ENCODE measurements at regions not wholly inside any gene's neighbourhood (a gene's known extent, or its start where the extent isn't known, plus 50 kb on each side); places are given as distances from the start of the nearest gene placed in this dataset.

DNA sequence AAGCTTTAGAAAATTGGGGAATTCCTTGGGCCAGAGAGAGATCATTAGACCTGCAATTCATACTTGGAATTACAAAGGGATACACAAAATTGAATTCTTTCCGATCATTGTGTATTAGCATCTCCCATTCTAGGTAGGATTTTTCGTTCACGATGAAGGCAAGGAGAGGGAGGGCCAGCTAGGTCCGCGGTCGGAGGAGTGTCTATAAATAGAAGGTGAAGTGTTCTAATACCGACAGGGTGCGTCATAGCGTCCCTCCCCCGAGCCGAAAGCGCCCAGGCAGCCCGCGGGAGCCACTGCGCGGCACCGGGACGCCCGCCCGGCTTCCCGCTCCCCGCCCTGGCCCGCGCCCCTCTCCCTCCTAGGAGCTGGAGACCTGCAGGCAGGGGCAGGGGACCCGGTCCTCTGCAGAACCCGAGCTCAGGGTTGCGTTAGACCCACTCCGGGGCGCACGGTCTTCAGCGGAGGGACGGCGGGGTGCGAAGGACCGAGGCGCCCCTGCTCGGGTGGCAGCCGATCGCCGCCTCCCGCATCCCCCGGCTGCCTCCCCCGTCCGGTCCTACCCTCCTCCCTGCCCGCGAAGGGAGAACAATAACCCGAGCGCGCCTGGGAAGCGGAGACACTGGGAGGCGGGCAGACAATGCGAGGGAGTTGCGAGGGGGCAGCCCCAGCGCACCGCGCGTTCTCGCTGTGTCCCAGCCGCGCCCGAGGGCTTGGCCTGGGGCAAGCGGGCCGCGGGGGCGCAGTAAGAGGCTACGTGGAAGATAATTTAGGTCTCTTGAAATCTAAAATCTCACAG, 114.2 kb upstream of the SERTAD2 start:
- H3K36me3 ChIP-seq, result no peaks in the 10 kb centered on the region
- H3K4me1 ChIP-seq, result peaks cover 16% of the 10 kb centered on the region
- no peak for TF ChIP-seq CTCF (IDR thresholded peaks at IDR 0.05)
- peak overlapping the region; percentile 99 for H3K27ac ChIP-seq
- H3K9me3 ChIP-seq, result no peaks in the 10 kb centered on the region
- no peaks in the 10 kb centered on the region for H3K27me3 ChIP-seq
- intact Hi-C loops (cut with DNase I), result no loop called here
- ATAC-seq, result peak; percentile 97
- peak; percentile 93 for DNase-seq
- peak overlapping the region; percentile 84 for H3K4me3 ChIP-seq

DNA sequence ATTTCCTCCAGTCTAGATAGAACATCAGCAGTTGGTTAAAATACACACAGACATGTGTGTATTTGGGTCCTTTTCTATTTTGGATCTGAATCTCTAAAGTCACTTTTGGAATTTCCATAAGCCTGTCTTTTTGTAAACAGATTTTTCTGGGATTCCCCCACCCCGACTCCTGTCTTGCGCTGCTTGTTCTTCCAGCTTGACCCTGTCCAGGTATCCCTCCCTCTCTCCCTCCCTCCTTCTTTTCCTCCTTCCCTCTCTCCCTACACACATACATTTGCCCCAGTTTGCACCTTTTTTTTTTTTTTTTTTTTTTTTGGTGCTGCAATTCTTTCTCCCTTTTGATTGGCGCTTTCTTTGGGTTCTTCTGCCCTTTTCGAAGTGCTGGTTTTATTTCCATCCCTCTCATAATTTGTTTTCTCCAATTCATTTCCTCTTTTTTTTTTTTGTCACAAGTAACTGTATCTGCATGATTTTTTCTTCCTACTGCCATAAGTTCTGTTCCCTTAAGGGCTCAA, 114.8 kb upstream of the SERTAD2 start:
- ATAC-seq (no peak), DNase-seq (no peak)
- peaks cover 16% of the 10 kb centered on the region for H3K4me1 ChIP-seq
- peak overlapping the region; percentile 99 for H3K27ac ChIP-seq
- intact Hi-C loops (cut with DNase I), result no loop called here
- no peaks in the 10 kb centered on the region for H3K36me3 ChIP-seq
- no peak for TF ChIP-seq CTCF (IDR thresholded peaks at IDR 0.05)
- H3K27me3 ChIP-seq, result no peaks in the 10 kb centered on the region
- H3K9me3 ChIP-seq, result no peaks in the 10 kb centered on the region
- peak overlapping the region; percentile 84 for H3K4me3 ChIP-seq

DNA sequence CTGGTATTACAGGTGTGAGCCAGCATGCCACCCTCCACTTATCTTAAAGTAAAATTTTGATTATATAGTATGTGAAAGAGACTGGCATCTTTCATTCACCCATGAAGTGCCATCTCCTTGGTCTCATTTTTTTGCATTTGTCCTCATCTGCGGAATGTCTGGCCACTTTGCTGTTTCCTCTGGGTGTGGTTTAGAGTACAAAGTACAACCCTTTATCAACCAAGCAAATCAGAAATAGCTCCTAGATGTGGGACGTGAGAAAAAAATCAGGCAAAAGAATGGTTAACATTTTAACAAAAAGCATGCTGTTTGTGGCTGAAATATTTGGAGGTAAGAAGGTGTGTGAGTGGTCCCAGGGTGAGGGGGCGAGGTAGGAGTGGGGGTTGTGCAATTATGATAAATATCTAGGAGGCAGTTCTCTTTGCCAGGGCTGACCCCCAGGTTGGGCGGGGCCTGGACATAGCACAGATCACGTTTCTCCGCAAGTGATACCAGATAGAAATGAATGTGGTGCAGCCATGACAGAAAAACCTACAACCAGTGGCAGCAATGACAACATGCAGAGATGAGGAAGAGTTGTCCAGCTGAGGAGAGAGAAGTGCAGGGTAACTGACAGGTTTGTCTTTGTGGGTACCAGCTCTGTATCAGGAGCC, 115.8 kb upstream of the SERTAD2 start:
- H3K27ac ChIP-seq, result no peak overlapping the region

DNA sequence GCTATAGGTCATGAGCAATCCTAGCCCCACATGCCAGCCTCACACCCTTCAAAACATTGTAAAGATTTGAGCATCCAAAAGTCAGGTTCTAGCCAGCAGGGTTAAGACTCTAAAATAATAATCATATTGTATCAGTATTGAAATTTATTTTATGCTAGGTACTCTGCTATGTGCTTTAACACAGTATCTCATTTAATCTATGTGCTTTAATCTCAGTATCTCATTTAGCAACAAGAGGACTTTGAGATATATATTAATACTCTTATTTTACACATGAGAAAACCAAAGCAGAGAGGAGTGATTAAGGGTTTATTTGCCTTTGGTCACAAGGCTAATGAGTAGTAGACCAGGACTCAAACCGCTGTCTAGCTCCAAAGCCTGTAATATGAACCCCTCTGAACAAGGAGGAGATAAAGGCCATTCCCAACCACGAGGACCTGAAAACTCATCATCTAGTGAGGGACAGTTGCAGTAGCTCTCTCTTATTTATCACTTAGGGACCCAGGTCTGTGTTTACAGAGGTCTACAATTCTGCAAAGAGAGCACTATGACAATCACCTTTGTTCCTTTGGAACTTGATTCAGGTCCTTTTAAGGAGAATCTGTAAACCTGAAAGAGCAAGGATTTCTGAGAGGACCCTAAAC, 116.5 kb upstream of the SERTAD2 start:
- H3K36me3 ChIP-seq, result no peaks in the 10 kb centered on the region
- no peaks in the 10 kb centered on the region for H3K27me3 ChIP-seq
- ATAC-seq, result no peak
- no peaks in the 10 kb centered on the region for H3K9me3 ChIP-seq
- intact Hi-C loops (cut with DNase I), result no loop called here
- no peak for TF ChIP-seq CTCF (IDR thresholded peaks at IDR 0.05)
- H3K4me1 ChIP-seq, result peaks cover 16% of the 10 kb centered on the region
- no peak overlapping the region for H3K27ac ChIP-seq
- no peak overlapping the region for H3K4me3 ChIP-seq
- DNase-seq, result no peak

More for the DNA sequence above, 115.8 kb upstream of the SERTAD2 start:
- Histone ChIP-seq H3K27me3 (no peaks in the 10 kb centered on the region), H3K9me3 (no peaks in the 10 kb centered on the region), H3K4me1 (peaks cover 16% of the 10 kb centered on the region), H3K36me3 (no peaks in the 10 kb centered on the region), H3K4me3 (no peak overlapping the region)
- ATAC-seq (no peak), DNase-seq (no peak)
- intact Hi-C loops (cut with DNase I), result no loop called here
- TF ChIP-seq CTCF (IDR thresholded peaks at IDR 0.05), result no peak

DNA sequence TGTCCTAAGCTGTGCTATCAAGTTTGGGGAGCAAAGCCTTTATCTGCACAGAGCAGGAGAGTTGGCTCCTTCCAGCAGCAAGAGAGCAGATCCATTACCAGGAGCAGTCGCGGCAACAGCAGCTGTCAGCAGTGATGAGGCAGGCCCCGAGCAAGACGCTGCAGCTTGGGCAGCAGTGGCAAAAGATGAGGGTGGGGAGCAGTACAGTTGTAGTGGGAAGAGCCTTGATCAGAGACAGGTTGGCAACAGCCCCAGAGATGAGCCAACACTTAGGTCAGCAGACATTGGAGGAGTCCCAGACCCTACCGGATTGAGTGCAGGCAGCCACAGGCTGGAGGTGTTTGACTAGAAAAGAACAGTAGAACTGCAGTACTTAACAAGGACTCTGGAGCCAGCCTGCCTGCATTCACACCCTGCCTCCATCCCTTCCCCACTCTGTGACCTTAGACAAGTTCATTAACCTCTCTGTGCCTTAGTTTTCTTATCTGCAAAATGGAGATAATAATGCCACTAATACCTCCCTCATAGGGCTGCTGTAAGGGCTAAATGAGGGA, 117.1 kb upstream of the SERTAD2 start:
- intact Hi-C loops (cut with DNase I), result no loop called here
- peaks cover 16% of the 10 kb centered on the region for H3K4me1 ChIP-seq
- no peak for TF ChIP-seq CTCF (IDR thresholded peaks at IDR 0.05)
- no peak overlapping the region for H3K4me3 ChIP-seq
- DNase-seq (no peak), ATAC-seq (no peak)
- H3K36me3 ChIP-seq, result no peaks in the 10 kb centered on the region
- no peaks in the 10 kb centered on the region for H3K27me3 ChIP-seq
- H3K9me3 ChIP-seq, result no peaks in the 10 kb centered on the region
- no peak overlapping the region for H3K27ac ChIP-seq

All from upper lobe of right lung (tissue), 1 donor.